ENCODE measurements at regions not wholly inside any gene's neighbourhood (a gene's known extent, or its start where the extent isn't known, plus 50 kb on each side); places are given as distances from the start of the nearest gene placed in this dataset.

GRCh38 chr6:79307321-79308036, 73.0 kb upstream of the HMGN3 start:
- DNase-seq (ENCODE audit: extremely low read depth, low read depth): no peak

DNA sequence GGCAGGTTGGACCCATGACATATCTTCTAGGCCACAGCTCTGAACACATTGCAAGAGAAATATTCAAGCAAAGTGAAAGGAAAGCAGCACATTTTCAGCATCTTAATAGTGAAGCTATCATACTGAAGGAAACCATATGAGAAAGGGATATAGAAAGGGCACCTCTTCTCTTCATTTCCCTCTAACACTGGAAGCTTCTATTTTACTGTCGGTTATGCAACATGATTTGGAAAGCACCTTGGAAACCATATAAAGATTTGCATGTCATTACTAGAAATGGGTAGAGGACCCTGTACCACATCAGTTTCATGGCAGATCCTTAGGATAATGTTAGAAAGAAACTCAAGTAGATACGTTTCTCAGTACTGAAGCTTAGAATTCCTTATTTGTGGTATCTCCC, 70.5 kb upstream of the HMGN3 start:
- no peak for DNase-seq (ENCODE audit: extremely low read depth, low read depth)

DNA sequence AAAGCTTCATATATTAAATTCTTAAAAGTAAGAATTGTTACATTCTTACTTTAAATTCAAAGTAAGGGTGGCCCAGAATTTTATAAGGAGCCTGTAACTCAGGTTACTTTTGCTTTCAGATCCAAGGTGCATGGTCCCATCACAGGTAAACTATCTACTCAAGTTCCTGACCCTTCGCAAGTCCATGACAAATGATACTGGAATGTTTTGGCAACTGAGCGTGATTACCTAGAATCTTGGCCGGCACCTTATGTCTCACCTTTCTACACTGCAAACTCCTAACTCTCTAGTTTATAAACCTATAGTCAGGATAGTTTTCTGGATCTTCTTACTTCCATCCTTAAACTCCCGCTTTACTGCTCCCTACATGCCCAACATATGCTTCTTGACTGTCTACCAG, 67.9 kb upstream of the HMGN3 start:
- DNase-seq (ENCODE audit: extremely low read depth, low read depth): no peak

DNA sequence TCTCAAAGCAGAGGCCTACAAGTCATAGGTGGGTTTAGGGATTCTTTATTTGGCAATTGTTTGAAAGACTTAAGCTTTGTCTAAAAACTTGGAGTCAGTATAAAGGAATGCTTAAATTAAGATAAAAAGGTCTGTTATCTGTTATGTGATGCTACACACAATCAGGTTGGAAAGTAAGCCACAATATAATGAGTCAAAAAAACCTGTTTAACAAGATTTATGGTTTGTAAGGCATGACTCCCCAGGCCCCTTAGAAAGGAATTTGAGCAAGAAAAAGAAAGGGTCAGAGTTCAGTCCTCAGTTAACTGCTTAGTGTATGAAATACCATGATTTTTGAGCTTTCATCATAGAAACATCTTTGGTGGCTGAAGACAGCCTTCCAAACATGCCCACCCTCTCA, 66.8 kb upstream of the HMGN3 start:
- DNase-seq (ENCODE audit: extremely low read depth, low read depth): no peak

- DNase-seq (ENCODE audit: extremely low read depth, low read depth): no peak
Observed at GRCh38 chr6:79296211-79296610, 61.7 kb upstream of the HMGN3 start.

Small RNAs in the stretch of these regions (small RNA-seq; reads per million reads assigned to genes)
- gene AL078601.1 (0 to 0.06 reads per million in 2 experiments), gene RF00019 (0 reads per million in 2 experiments)

Measured in NCI-H460 (cell line).